ENCODE measurements at regions not wholly inside any gene's neighbourhood (a gene's known extent, or its start where the extent isn't known, plus 50 kb on each side); places are given as distances from the start of the nearest gene placed in this dataset.

DNA sequence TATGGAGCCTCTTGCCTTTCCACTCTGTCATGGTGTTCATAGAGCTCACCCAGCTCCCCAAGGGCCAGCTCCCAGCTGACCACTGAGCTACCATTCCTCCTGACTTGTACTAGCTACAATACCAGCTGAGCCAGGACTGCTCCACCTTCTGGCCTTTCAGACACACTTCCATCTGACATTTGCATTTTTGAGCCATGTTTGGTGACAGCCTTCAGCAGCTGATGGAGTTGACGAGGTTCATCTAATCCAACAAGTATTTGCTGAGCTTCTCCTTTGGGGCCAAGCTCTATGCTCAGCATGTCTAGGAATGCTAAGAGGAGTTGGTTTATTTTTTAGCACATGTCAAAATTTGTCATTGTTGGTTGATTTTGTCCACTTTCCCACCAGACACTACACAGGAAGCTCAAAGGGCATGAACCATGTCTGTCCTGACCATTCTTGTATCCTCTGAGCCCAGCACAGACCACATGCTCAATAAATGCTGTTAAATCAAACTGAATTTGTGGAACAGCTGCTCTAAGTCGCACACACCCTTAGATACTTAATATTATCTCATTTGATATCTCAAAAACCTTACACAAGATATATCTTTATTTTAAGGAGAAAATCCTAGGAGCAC is 142.6 kb upstream of the PPARGC1A start:
- no peak for TF ChIP-seq POLR2A (IDR thresholded peaks at IDR 0.05)
- TF ChIP-seq, protein P1, sequence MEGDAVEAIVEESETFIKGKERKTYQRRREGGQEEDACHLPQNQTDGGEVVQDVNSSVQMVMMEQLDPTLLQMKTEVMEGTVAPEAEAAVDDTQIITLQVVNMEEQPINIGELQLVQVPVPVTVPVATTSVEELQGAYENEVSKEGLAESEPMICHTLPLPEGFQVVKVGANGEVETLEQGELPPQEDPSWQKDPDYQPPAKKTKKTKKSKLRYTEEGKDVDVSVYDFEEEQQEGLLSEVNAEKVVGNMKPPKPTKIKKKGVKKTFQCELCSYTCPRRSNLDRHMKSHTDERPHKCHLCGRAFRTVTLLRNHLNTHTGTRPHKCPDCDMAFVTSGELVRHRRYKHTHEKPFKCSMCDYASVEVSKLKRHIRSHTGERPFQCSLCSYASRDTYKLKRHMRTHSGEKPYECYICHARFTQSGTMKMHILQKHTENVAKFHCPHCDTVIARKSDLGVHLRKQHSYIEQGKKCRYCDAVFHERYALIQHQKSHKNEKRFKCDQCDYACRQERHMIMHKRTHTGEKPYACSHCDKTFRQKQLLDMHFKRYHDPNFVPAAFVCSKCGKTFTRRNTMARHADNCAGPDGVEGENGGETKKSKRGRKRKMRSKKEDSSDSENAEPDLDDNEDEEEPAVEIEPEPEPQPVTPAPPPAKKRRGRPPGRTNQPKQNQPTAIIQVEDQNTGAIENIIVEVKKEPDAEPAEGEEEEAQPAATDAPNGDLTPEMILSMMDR (IDR thresholded peaks at IDR 0.05 in 4 of 5, conservative IDR thresholded peaks at IDR 0.05 in 1 of 5), result peak in 4 of 5 experiments; percentile 36 to 40 (median 38)
